ENCODE measurements at regions not wholly inside any gene's neighbourhood (a gene's known extent, or its start where the extent isn't known, plus 50 kb on each side); places are given as distances from the start of the nearest gene placed in this dataset.

- Histone ChIP-seq H2BK15ac (replicated peaks; ENCODE audit: low read depth) (no peak overlapping the region), H3K4me3 (ENCODE audit: low read length) (no peak overlapping the region), H2BK120ac (ENCODE audit: low read depth, low read length) (no peak overlapping the region), H3K79me2 (ENCODE audit: control insufficient read depth, insufficient read depth, low read length) (no peaks in the 10 kb centered on the region), H3K79me1 (ENCODE audit: low read length) (no peaks in the 10 kb centered on the region), H3K4me2 (ENCODE audit: low read length) (no peak overlapping the region), H3K4ac (ENCODE audit: low read depth, low read length) (no peak overlapping the region), H3K27me3 (ENCODE audit: insufficient read depth, low read length, poor library complexity) (no peaks in the 10 kb centered on the region), H3K23ac (ENCODE audit: low read length) (no peak overlapping the region), H3K27ac (ENCODE audit: low read depth, low read length) (no peak overlapping the region), H2AK5ac (ENCODE audit: low read length) (no peak overlapping the region), H4K8ac (ENCODE audit: low read depth, low read length) (no peak overlapping the region), H3K18ac (ENCODE audit: low read length) (no peak overlapping the region), H3K56ac (ENCODE audit: low read length) (no peak overlapping the region), H4K5ac (ENCODE audit: low read length) (no peak overlapping the region), H3K36me3 (ENCODE audit: control insufficient read depth, insufficient read depth, low read length) (no peaks in the 10 kb centered on the region), H2BK5ac (ENCODE audit: low read length) (no peak overlapping the region), H3K9ac (ENCODE audit: low read length) (no peak overlapping the region), H3K4me1 (ENCODE audit: control insufficient read depth, low read depth, low read length) (no peaks in the 10 kb centered on the region)
- no CpG with 5 or more reads among the region's 2 CpGs for WGBS (ENCODE audit: extremely low coverage, insufficient coverage, low lambda C conversion rate)
- DNase-seq = no peak
These were observed 177.1 kb downstream of the FGF13 start for GRCh38 chrX:138534410-138534809.

GRCh38 chrX:138519296-138519695 is 192.2 kb downstream of the FGF13 start:
- H3K4me3 ChIP-seq (ENCODE audit: low read length) = no peak overlapping the region
- H3K18ac ChIP-seq (ENCODE audit: low read length) = no peak overlapping the region
- H3K36me3 ChIP-seq (ENCODE audit: control insufficient read depth, insufficient read depth, low read length) = no peaks in the 10 kb centered on the region
- no peak overlapping the region for H3K9ac ChIP-seq (ENCODE audit: low read length)
- no peaks in the 10 kb centered on the region for H3K79me2 ChIP-seq (ENCODE audit: control insufficient read depth, insufficient read depth, low read length)
- no peak overlapping the region for H4K8ac ChIP-seq (ENCODE audit: low read depth, low read length)
- no peaks in the 10 kb centered on the region for H3K4me1 ChIP-seq (ENCODE audit: control insufficient read depth, low read depth, low read length)
- peak; percentile 77 for DNase-seq
- H2BK120ac ChIP-seq (ENCODE audit: low read depth, low read length) = no peak overlapping the region
- no peak overlapping the region for H3K23ac ChIP-seq (ENCODE audit: low read length)
- no peak overlapping the region for H4K5ac ChIP-seq (ENCODE audit: low read length)
- H3K27ac ChIP-seq (ENCODE audit: low read depth, low read length) = no peak overlapping the region
- H3K4me2 ChIP-seq (ENCODE audit: low read length) = no peak overlapping the region
- H2AK5ac ChIP-seq (ENCODE audit: low read length) = no peak overlapping the region
- no peak overlapping the region for H2BK5ac ChIP-seq (ENCODE audit: low read length)
- H3K79me1 ChIP-seq (ENCODE audit: low read length) = no peaks in the 10 kb centered on the region
- H2BK15ac ChIP-seq (replicated peaks; ENCODE audit: low read depth) = no peak overlapping the region
- H3K56ac ChIP-seq (ENCODE audit: low read length) = no peak overlapping the region
- no peak overlapping the region for H3K4ac ChIP-seq (ENCODE audit: low read depth, low read length)
- no peaks in the 10 kb centered on the region for H3K27me3 ChIP-seq (ENCODE audit: insufficient read depth, low read length, poor library complexity)
- WGBS (ENCODE audit: extremely low coverage, insufficient coverage, low lambda C conversion rate) = no CpG with 5 or more reads among the region's 2 CpGs

GRCh38 chrX:138504273-138504672 is 207.2 kb downstream of the FGF13 start:
- Histone ChIP-seq H3K4me2 (ENCODE audit: low read length) (no peak overlapping the region), H2BK120ac (ENCODE audit: low read depth, low read length) (no peak overlapping the region), H3K27me3 (ENCODE audit: insufficient read depth, low read length, poor library complexity) (no peaks in the 10 kb centered on the region), H3K56ac (ENCODE audit: low read length) (no peak overlapping the region), H2BK5ac (ENCODE audit: low read length) (no peak overlapping the region), H3K4me1 (ENCODE audit: control insufficient read depth, low read depth, low read length) (no peaks in the 10 kb centered on the region), H2BK15ac (replicated peaks; ENCODE audit: low read depth) (no peak overlapping the region), H3K36me3 (ENCODE audit: control insufficient read depth, insufficient read depth, low read length) (no peaks in the 10 kb centered on the region), H4K5ac (ENCODE audit: low read length) (no peak overlapping the region), H3K4ac (ENCODE audit: low read depth, low read length) (no peak overlapping the region), H3K79me2 (ENCODE audit: control insufficient read depth, insufficient read depth, low read length) (no peaks in the 10 kb centered on the region), H4K8ac (ENCODE audit: low read depth, low read length) (no peak overlapping the region), H3K79me1 (ENCODE audit: low read length) (no peaks in the 10 kb centered on the region), H2AK5ac (ENCODE audit: low read length) (no peak overlapping the region), H3K9ac (ENCODE audit: low read length) (no peak overlapping the region), H3K27ac (ENCODE audit: low read depth, low read length) (no peak overlapping the region), H3K4me3 (ENCODE audit: low read length) (no peak overlapping the region), H3K23ac (ENCODE audit: low read length) (no peak overlapping the region), H3K18ac (ENCODE audit: low read length) (no peak overlapping the region)
- no CpG with 5 or more reads among the region's 3 CpGs for WGBS (ENCODE audit: extremely low coverage, insufficient coverage, low lambda C conversion rate)
- DNase-seq = no peak

- Histone ChIP-seq H4K8ac (ENCODE audit: low read depth, low read length) (no peak overlapping the region), H3K18ac (ENCODE audit: low read length) (no peak overlapping the region), H2BK5ac (ENCODE audit: low read length) (no peak overlapping the region), H2BK15ac (replicated peaks; ENCODE audit: low read depth) (no peak overlapping the region), H3K23ac (ENCODE audit: low read length) (no peak overlapping the region), H3K27ac (ENCODE audit: low read depth, low read length) (no peak overlapping the region), H3K36me3 (ENCODE audit: control insufficient read depth, insufficient read depth, low read length) (no peaks in the 10 kb centered on the region), H3K27me3 (ENCODE audit: insufficient read depth, low read length, poor library complexity) (no peaks in the 10 kb centered on the region), H4K5ac (ENCODE audit: low read length) (no peak overlapping the region), H3K79me2 (ENCODE audit: control insufficient read depth, insufficient read depth, low read length) (no peaks in the 10 kb centered on the region), H3K4me1 (ENCODE audit: control insufficient read depth, low read depth, low read length) (no peaks in the 10 kb centered on the region), H3K9ac (ENCODE audit: low read length) (no peak overlapping the region), H2BK120ac (ENCODE audit: low read depth, low read length) (no peak overlapping the region), H3K56ac (ENCODE audit: low read length) (no peak overlapping the region), H3K79me1 (ENCODE audit: low read length) (no peaks in the 10 kb centered on the region), H3K4ac (ENCODE audit: low read depth, low read length) (no peak overlapping the region), H2AK5ac (ENCODE audit: low read length) (no peak overlapping the region), H3K4me2 (ENCODE audit: low read length) (no peak overlapping the region), H3K4me3 (ENCODE audit: low read length) (no peak overlapping the region)
- no CpG with 5 or more reads among the region's 3 CpGs for WGBS (ENCODE audit: extremely low coverage, insufficient coverage, low lambda C conversion rate)
- DNase-seq = no peak
These were observed 219.1 kb downstream of the FGF13 start for GRCh38 chrX:138492371-138492770.

- H3K79me2 ChIP-seq (ENCODE audit: control insufficient read depth, insufficient read depth, low read length) = no peaks in the 10 kb centered on the region
- H3K4me1 ChIP-seq (ENCODE audit: control insufficient read depth, low read depth, low read length) = no peaks in the 10 kb centered on the region
- H4K8ac ChIP-seq (ENCODE audit: low read depth, low read length) = no peak overlapping the region
- no peak overlapping the region for H2BK120ac ChIP-seq (ENCODE audit: low read depth, low read length)
- no peaks in the 10 kb centered on the region for H3K36me3 ChIP-seq (ENCODE audit: control insufficient read depth, insufficient read depth, low read length)
- no CpG with 5 or more reads among the region's 6 CpGs for WGBS (ENCODE audit: extremely low coverage, insufficient coverage, low lambda C conversion rate)
- H2BK5ac ChIP-seq (ENCODE audit: low read length) = no peak overlapping the region
- no peak overlapping the region for H3K4me2 ChIP-seq (ENCODE audit: low read length)
- H3K4ac ChIP-seq (ENCODE audit: low read depth, low read length) = no peak overlapping the region
- no peak overlapping the region for H2AK5ac ChIP-seq (ENCODE audit: low read length)
- H3K4me3 ChIP-seq (ENCODE audit: low read length) = no peak overlapping the region
- H3K18ac ChIP-seq (ENCODE audit: low read length) = no peak overlapping the region
- H3K27ac ChIP-seq (ENCODE audit: low read depth, low read length) = no peak overlapping the region
- H3K56ac ChIP-seq (ENCODE audit: low read length) = no peak overlapping the region
- no peak overlapping the region for H3K23ac ChIP-seq (ENCODE audit: low read length)
- H3K27me3 ChIP-seq (ENCODE audit: insufficient read depth, low read length, poor library complexity) = no peaks in the 10 kb centered on the region
- DNase-seq = peak; percentile 44
- H3K79me1 ChIP-seq (ENCODE audit: low read length) = no peaks in the 10 kb centered on the region
- no peak overlapping the region for H4K5ac ChIP-seq (ENCODE audit: low read length)
- no peak overlapping the region for H3K9ac ChIP-seq (ENCODE audit: low read length)
- no peak overlapping the region for H2BK15ac ChIP-seq (replicated peaks; ENCODE audit: low read depth)
These were observed 223.7 kb downstream of the FGF13 start for GRCh38 chrX:138487866-138488265.

- Histone ChIP-seq H3K79me2 (ENCODE audit: control insufficient read depth, insufficient read depth, low read length) (no peaks in the 10 kb centered on the region), H3K27me3 (ENCODE audit: insufficient read depth, low read length, poor library complexity) (no peaks in the 10 kb centered on the region), H3K4me3 (ENCODE audit: low read length) (no peak overlapping the region), H2BK15ac (replicated peaks; ENCODE audit: low read depth) (no peak overlapping the region), H3K4me2 (ENCODE audit: low read length) (no peak overlapping the region), H2BK120ac (ENCODE audit: low read depth, low read length) (no peak overlapping the region), H3K36me3 (ENCODE audit: control insufficient read depth, insufficient read depth, low read length) (no peaks in the 10 kb centered on the region), H3K56ac (ENCODE audit: low read length) (no peak overlapping the region), H3K18ac (ENCODE audit: low read length) (peak overlapping the region; percentile 71), H3K79me1 (ENCODE audit: low read length) (no peaks in the 10 kb centered on the region), H3K23ac (ENCODE audit: low read length) (no peak overlapping the region), H2AK5ac (ENCODE audit: low read length) (no peak overlapping the region), H3K27ac (ENCODE audit: low read depth, low read length) (no peak overlapping the region), H3K4me1 (ENCODE audit: control insufficient read depth, low read depth, low read length) (no peaks in the 10 kb centered on the region), H2BK5ac (ENCODE audit: low read length) (no peak overlapping the region), H4K5ac (ENCODE audit: low read length) (no peak overlapping the region), H4K8ac (ENCODE audit: low read depth, low read length) (no peak overlapping the region), H3K4ac (ENCODE audit: low read depth, low read length) (no peak overlapping the region), H3K9ac (ENCODE audit: low read length) (no peak overlapping the region)
- no CpG with 5 or more reads among the region's 1 CpG for WGBS (ENCODE audit: extremely low coverage, insufficient coverage, low lambda C conversion rate)
- peak; percentile 43 for DNase-seq
These were observed 225.8 kb downstream of the FGF13 start for GRCh38 chrX:138485767-138486166.

Measured in mesendoderm (in vitro differentiated cells).